Gastrocnemius medialis (tissue), 4 donors: ENCODE measurements at regions not wholly inside any gene's neighbourhood (a gene's known extent, or its start where the extent isn't known, plus 50 kb on each side); places are given as distances from the start of the nearest gene placed in this dataset.

Source experiments
- ATAC-seq, 2 donors: fragments of 150-250 bp; one replicate each; pipeline ENCODE4 v1.9.1; 2016
- DNase-seq, 2 donors: peaks; one replicate each; pipeline ENCODE4 v3.0.0-alpha.2; 2019
- H3K27ac ChIP-seq, 4 donors: fragments of 200-600 bp; sonication (generic); 1 replicate in 1 of 4; 2 replicates in 3 of 4; pipeline ENCODE4 v1.5.1; 2016 to 2018; ENCODE audit warnings: mild to moderate bottlenecking in 2 of 4, moderate library complexity in 1 of 4
- H3K27me3 ChIP-seq, 3 donors: fragments of 200-600 bp; sonication (generic) in 2 of 3; 1 replicate in 1 of 3; 2 replicates in 2 of 3; pipeline versions ENCODE4 v1.5.1 to v1.6.0; 2016 to 2019; ENCODE audit warnings: mild to moderate bottlenecking in 1 of 3, moderate library complexity in 1 of 3
- H3K36me3 ChIP-seq, 2 donors: fragments of 200-600 bp; sonication (generic) in 1 of 2; one replicate each; pipeline ENCODE4 v1.5.1; 2017 to 2018
- H3K4me1 ChIP-seq, 2 donors: fragments of 200-600 bp; sonication (generic) in 1 of 2; one replicate each; pipeline ENCODE4 v1.5.1; 2016 to 2017; ENCODE audit warnings: mild to moderate bottlenecking in 2 of 2
- H3K4me3 ChIP-seq, 4 donors: fragments of 200-600 bp; sonication (generic) in 3 of 4; 1 replicate in 1 of 4; 2 replicates in 3 of 4; pipeline ENCODE4 v1.5.1; 2016 to 2019; ENCODE audit warnings: mild to moderate bottlenecking in 2 of 4
- H3K9me3 ChIP-seq, 3 donors: fragments of 200-600 bp; sonication (generic) in 2 of 3; 1 replicate in 1 of 3; 2 replicates in 2 of 3; pipeline ENCODE4 v1.5.1; 2016 to 2019
- CTCF ChIP-seq, 5 experiments: fragments of 450-650 bp in 3 of 5; fragments of 200-600 bp in 2 of 5; sonication (generic) in 2 of 5; IDR thresholded peaks in 4 of 5; conservative IDR thresholded peaks in 1 of 5; 1 replicate in 4 of 5; 2 replicates in 1 of 5; pipeline ENCODE4 v1.5.1; 2016 to 2019; ENCODE audit warnings: antibody characterized with exemption in 5 of 5, mild to moderate bottlenecking in 3 of 5, moderate library complexity in 3 of 5
- POLR2A ChIP-seq, 2 donors: fragments of 450-650 bp; IDR thresholded peaks; one replicate each; pipeline ENCODE4 v1.6.1; 2017; ENCODE audit warnings: antibody characterized with exemption in 2 of 2, mild to moderate bottlenecking in 2 of 2, moderate library complexity in 2 of 2
- in situ Hi-C, 4 donors: fragments of 200-750 bp; cut with MboI; loops; one replicate each; pipeline versions ENCODE4 v1.15.0 to v1.8.0; 2017; ENCODE audit warnings: low sequenced_read_pairs in 4 of 4
- intact Hi-C: fragments of 100-400 bp; cut with DNase I; formaldehyde crosslinking; loops from one replicate; pipeline ENCODE4 v1.15.1; 2023; ENCODE audit warnings: low total_unique reads

DNA sequence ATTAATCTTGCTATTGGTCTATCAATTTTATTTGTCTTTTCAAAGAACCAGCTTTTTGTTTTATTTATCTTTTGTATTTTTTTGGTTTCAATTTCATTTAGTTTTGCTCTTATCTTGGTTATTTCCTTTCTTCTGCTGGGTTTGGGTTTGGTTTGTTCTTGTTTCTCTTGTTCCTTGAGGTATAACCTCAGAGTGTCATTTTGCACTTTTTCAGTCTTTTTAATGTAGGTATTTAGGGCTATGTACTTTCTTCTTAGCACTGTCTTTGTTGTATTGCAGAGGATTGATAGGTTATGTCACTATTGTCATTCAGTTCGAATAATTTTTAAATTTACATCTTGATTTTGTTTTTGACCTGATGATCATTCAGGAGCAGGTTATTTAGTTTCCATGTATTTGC, 92.7 kb upstream of the DCD start:
- H3K4me3 ChIP-seq: no peak overlapping the region
- H3K36me3 ChIP-seq: no peaks in the 10 kb centered on the region
- no peak for TF ChIP-seq CTCF (IDR thresholded peaks at IDR 0.05 in 4 of 5, conservative IDR thresholded peaks at IDR 0.05 in 1 of 5)
- no peak for TF ChIP-seq POLR2A (IDR thresholded peaks at IDR 0.05)
- no peaks in the 10 kb centered on the region for H3K4me1 ChIP-seq
- H3K27ac ChIP-seq: no peak overlapping the region
- DNase-seq (no peak), ATAC-seq (no peak)
- intact Hi-C loops (loop anchor here (10.0 kb wide), 1 partner anchor 334 kb away; no protein-coding TSS in a partner anchor), in situ Hi-C loops (loop anchor here (25.0 kb wide), 3 partner anchors 96 to 221 kb away; no protein-coding TSS in a partner anchor)
- H3K9me3 ChIP-seq: no peaks in the 10 kb centered on the region
- H3K27me3 ChIP-seq: peaks cover 0 to under 1% (median 0%) of the 10 kb centered on the region in 3 donors

DNA sequence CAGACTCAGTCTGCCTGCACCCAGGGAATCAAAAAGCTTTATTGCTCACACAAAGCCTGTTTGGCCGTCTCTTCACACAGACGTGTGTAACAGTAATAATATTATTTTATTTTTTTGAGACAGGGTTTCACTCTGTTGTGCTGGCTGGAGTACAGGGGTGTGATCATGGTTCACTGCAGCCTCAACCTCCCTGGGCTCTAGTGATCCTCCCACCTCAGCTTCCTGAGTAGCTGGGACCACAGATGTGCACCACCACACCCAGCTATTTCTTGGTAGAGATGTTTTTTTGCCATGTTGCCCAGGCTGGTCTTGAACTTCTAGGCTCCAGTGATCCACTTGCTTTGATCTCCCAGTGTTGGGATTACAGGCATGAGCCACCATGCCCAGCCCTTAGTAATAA, 88.4 kb upstream of the DCD start:
- ATAC-seq (no peak), DNase-seq (no peak)
- H3K36me3 ChIP-seq: no peaks in the 10 kb centered on the region
- in situ Hi-C loops: loop anchor here (25.0 kb wide), 3 partner anchors 101 to 226 kb away; no protein-coding TSS in a partner anchor
- H3K9me3 ChIP-seq: no peaks in the 10 kb centered on the region
- no peak overlapping the region for H3K27ac ChIP-seq
- no peaks in the 10 kb centered on the region for H3K4me1 ChIP-seq
- intact Hi-C loops: no loop called here
- no peak for TF ChIP-seq POLR2A (IDR thresholded peaks at IDR 0.05)
- no peak for TF ChIP-seq CTCF (IDR thresholded peaks at IDR 0.05 in 4 of 5, conservative IDR thresholded peaks at IDR 0.05 in 1 of 5)
- H3K4me3 ChIP-seq: no peak overlapping the region
- H3K27me3 ChIP-seq: no peaks in the 10 kb centered on the region

GRCh38 chr12:54734196-54734950, 86.2 kb upstream of the DCD start:
- intact Hi-C loops (no loop called here), in situ Hi-C loops (loop anchor here (25.0 kb wide), 3 partner anchors 103 to 228 kb away; no protein-coding TSS in a partner anchor)
- Histone ChIP-seq H3K4me3 (no peak overlapping the region), H3K27me3 (no peaks in the 10 kb centered on the region), H3K4me1 (no peaks in the 10 kb centered on the region), H3K36me3 (no peaks in the 10 kb centered on the region), H3K9me3 (no peaks in the 10 kb centered on the region), H3K27ac (no peak overlapping the region)
- TF ChIP-seq CTCF (IDR thresholded peaks at IDR 0.05 in 4 of 5, conservative IDR thresholded peaks at IDR 0.05 in 1 of 5) (no peak), POLR2A (IDR thresholded peaks at IDR 0.05) (no peak)
- no peak for DNase-seq
- ATAC-seq: no peak

GRCh38 chr12:54725233-54725843, 77.2 kb upstream of the DCD start:
- H3K4me3 ChIP-seq: no peak overlapping the region
- H3K4me1 ChIP-seq: no peaks in the 10 kb centered on the region
- peaks cover 0 to under 1% (median 0%) of the 10 kb centered on the region in 3 donors for H3K27me3 ChIP-seq
- in situ Hi-C loops: loop anchor here (25.0 kb wide), 3 partner anchors 112 to 237 kb away; no protein-coding TSS in a partner anchor
- ATAC-seq (no peak), DNase-seq (no peak)
- intact Hi-C loops: no loop called here
- TF ChIP-seq POLR2A (IDR thresholded peaks at IDR 0.05): no peak
- peak in 1 of 5 experiments; percentile 23 for TF ChIP-seq CTCF (IDR thresholded peaks at IDR 0.05 in 4 of 5, conservative IDR thresholded peaks at IDR 0.05 in 1 of 5)
- H3K36me3 ChIP-seq: no peaks in the 10 kb centered on the region
- no peaks in the 10 kb centered on the region for H3K9me3 ChIP-seq
- H3K27ac ChIP-seq: no peak overlapping the region
